ENCODE measurements at regions not wholly inside any gene's neighbourhood (a gene's known extent, or its start where the extent isn't known, plus 50 kb on each side); places are given as distances from the start of the nearest gene placed in this dataset.
"Not testable (repeated sequence)": the region's sequence is repeated elsewhere in the genome, so short reads cannot be mapped to it uniquely, and the experiment has no call there.

GRCh38 chrX:125378205-125378604, 58.5 kb downstream of the TEX13C start:
- no peak for DNase-seq (ENCODE audit: low spot score)

GRCh38 chrX:125378770-125379169, 59.1 kb downstream of the TEX13C start:
- no peak for DNase-seq (ENCODE audit: low spot score)

- DNase-seq (ENCODE audit: low spot score), result no peak
These were observed 62.5 kb downstream of the TEX13C start for GRCh38 chrX:125382148-125382628.

GRCh38 chrX:125382889-125383288, 63.2 kb downstream of the TEX13C start:
- DNase-seq (ENCODE audit: low spot score), result no peak

- no peak for DNase-seq (ENCODE audit: low spot score)
These were observed 65.2 kb downstream of the TEX13C start for GRCh38 chrX:125384867-125385266.

- DNase-seq (ENCODE audit: low spot score), result no peak
These were observed 68.3 kb downstream of the TEX13C start for GRCh38 chrX:125387945-125388344.

GRCh38 chrX:125394449-125394848, 74.8 kb downstream of the TEX13C start:
- DNase-seq (ENCODE audit: low spot score), result no peak

- DNase-seq (ENCODE audit: low spot score), result no peak
These were observed 76.0 kb downstream of the TEX13C start for GRCh38 chrX:125395626-125396025.

- no peak for DNase-seq (ENCODE audit: low spot score)
These were observed 79.3 kb downstream of the TEX13C start for GRCh38 chrX:125398959-125399440.

GRCh38 chrX:125402807-125403206, 83.1 kb downstream of the TEX13C start:
- DNase-seq (ENCODE audit: low spot score), result no peak

- no peak for DNase-seq (ENCODE audit: low spot score)
These were observed 85.0 kb downstream of the TEX13C start for GRCh38 chrX:125404667-125405160.

GRCh38 chrX:125405339-125405738, 85.7 kb downstream of the TEX13C start:
- DNase-seq (ENCODE audit: low spot score), result no peak

GRCh38 chrX:125407314-125407713, 87.6 kb downstream of the TEX13C start:
- DNase-seq (ENCODE audit: low spot score), result no peak

GRCh38 chrX:125420809-125421208, 101.1 kb downstream of the TEX13C start:
- no peak for DNase-seq (ENCODE audit: low spot score)

- no peak for DNase-seq (ENCODE audit: low spot score)
These were observed 103.3 kb downstream of the TEX13C start for GRCh38 chrX:125422986-125423385.

- no peak for DNase-seq (ENCODE audit: low spot score)
These were observed 104.9 kb downstream of the TEX13C start for GRCh38 chrX:125424536-125424935.

- DNase-seq (ENCODE audit: low spot score), result no peak
These were observed 117.2 kb downstream of the TEX13C start for GRCh38 chrX:125436855-125437254.

- DNase-seq (ENCODE audit: low spot score), result no peak
These were observed 119.7 kb downstream of the TEX13C start for GRCh38 chrX:125439194-125439849.

- DNase-seq (ENCODE audit: low spot score), result no peak
These were observed 125.0 kb downstream of the TEX13C start for GRCh38 chrX:125444659-125445058.

- DNase-seq (ENCODE audit: low spot score), result no peak
These were observed 155.8 kb downstream of the TEX13C start for GRCh38 chrX:125475482-125475881.

GRCh38 chrX:125492439-125492838, 172.8 kb downstream of the TEX13C start:
- DNase-seq (ENCODE audit: low spot score), result no peak

GRCh38 chrX:125493004-125493403, 173.3 kb downstream of the TEX13C start:
- not testable (repeated sequence) for DNase-seq (ENCODE audit: low spot score)

- DNase-seq (ENCODE audit: low spot score), result no peak
These were observed 178.0 kb downstream of the TEX13C start for GRCh38 chrX:125497667-125498066.
